H1 (cell line): ENCODE measurements at regions not wholly inside any gene's neighbourhood (a gene's known extent, or its start where the extent isn't known, plus 50 kb on each side); places are given as distances from the start of the nearest gene placed in this dataset.

Experiments
- CTCF ChIA-PET: fragments of 300-600 bp; sonication (Branson Sonifier 250); formaldehyde crosslinking; loops from one replicate; lab custom pipeline; 2021; ENCODE audit not compliant: partially characterized antibody; lab: Charles Lee
- POLR2A ChIA-PET: fragments of 300-600 bp; sonication (Branson Sonifier 250); formaldehyde crosslinking; loops from one replicate; lab custom pipeline; 2021; ENCODE audit warnings: inconsistent platforms; ENCODE audit not compliant: partially characterized antibody; lab: Charles Lee
- DNase-seq, 2 experiments: peaks; one replicate each; pipeline versions ENCODE4 v3.0.0 to v3.0.0-alpha.2; 2010 to 2022; ENCODE audit warnings: low spot score in 2 of 2, low read depth in 1 of 2, mixed read lengths in 1 of 2
- FAIRE-seq: peaks from 2 replicates; lab custom pipeline; 2011; peaks lifted over from hg19 to GRCh38; lab: Jason Lieb, UNC
- H2AFZ ChIP-seq: 2 replicates; pipeline ENCODE4 v1.8.1; 2012; ENCODE audit warnings: low read length, inconsistent platforms
- H2AK5ac ChIP-seq: 2 replicates; pipeline ENCODE4 v1.6.1; 2013; ENCODE audit warnings: low read depth, low read length
- H2BK120ac ChIP-seq: replicated peaks from 2 replicates; pipeline ENCODE3; 2013; ENCODE audit warnings: low read depth, low read length, inconsistent platforms
- H2BK12ac ChIP-seq: 2 replicates; pipeline ENCODE4 v1.6.1; 2013; ENCODE audit warnings: low read depth, low read length
- H2BK15ac ChIP-seq: 2 replicates; pipeline ENCODE4 v1.6.1; 2013; ENCODE audit warnings: low read length
- H2BK20ac ChIP-seq: 2 replicates; pipeline ENCODE4 v1.6.1; 2013; ENCODE audit warnings: low read length
- H2BK5ac ChIP-seq: 2 replicates; pipeline ENCODE4 v1.6.1; 2013; ENCODE audit warnings: low read depth, low read length
- H3K14ac ChIP-seq: 2 replicates; pipeline ENCODE4 v1.6.1; 2013; ENCODE audit warnings: inconsistent platforms; ENCODE audit not compliant: insufficient read length
- H3K18ac ChIP-seq: 2 replicates; pipeline ENCODE4 v1.6.1; 2013; ENCODE audit warnings: low read length; ENCODE audit errors: extremely low read depth
- H3K23ac ChIP-seq: 2 replicates; pipeline ENCODE4 v1.6.1; 2013; ENCODE audit warnings: inconsistent platforms; ENCODE audit not compliant: insufficient read length
- H3K23me2 ChIP-seq: 2 replicates; pipeline ENCODE4 v1.6.1; 2013; ENCODE audit warnings: low read depth, low read length
- H3K27ac ChIP-seq: 2 replicates; pipeline ENCODE4 v1.6.1; 2011; ENCODE audit warnings: low read depth, low read length, inconsistent platforms
- H3K27me3 ChIP-seq, 4 experiments: replicated peaks in 1 of 4; 1 replicate in 1 of 4; 2 replicates in 3 of 4; pipeline versions ENCODE4 v1.6.1 to v1.8.1; 2011 to 2013; ENCODE audit warnings: low read length in 3 of 4, mild to moderate bottlenecking in 3 of 4, inconsistent platforms in 2 of 4, mixed read lengths in 2 of 4, moderate library complexity in 1 of 4; ENCODE audit not compliant: control insufficient read depth in 3 of 4, insufficient read depth in 3 of 4; ENCODE audit errors: extremely low read depth in 1 of 4
- H3K36me3 ChIP-seq, 4 experiments: 2 replicates each; pipeline versions ENCODE4 v1.6.1 to v1.8.1; 2011 to 2013; ENCODE audit warnings: mild to moderate bottlenecking in 4 of 4, low read length in 3 of 4, moderate library complexity in 2 of 4, control low read depth in 1 of 4, inconsistent platforms in 1 of 4; ENCODE audit not compliant: insufficient read depth in 4 of 4, control insufficient read depth in 2 of 4
- H3K4ac ChIP-seq: replicated peaks from 2 replicates; pipeline ENCODE3; 2013; ENCODE audit warnings: low read length, low read depth, mixed read lengths, inconsistent platforms; ENCODE audit not compliant: insufficient read length
- H3K4me1 ChIP-seq, 4 experiments: replicated peaks in 1 of 4; 1 replicate in 1 of 4; 2 replicates in 3 of 4; pipeline versions ENCODE4 v1.6.1 to v1.8.1; 2011 to 2013; ENCODE audit warnings: low read length in 3 of 4, inconsistent platforms in 2 of 4, mixed read lengths in 1 of 4; ENCODE audit not compliant: insufficient read depth in 4 of 4, control insufficient read depth in 3 of 4
- H3K4me2 ChIP-seq, 2 experiments: 2 replicates each; pipeline versions ENCODE4 v1.6.1 to v1.8.1; 2011 to 2013; ENCODE audit warnings: low read depth in 2 of 2, low read length in 2 of 2, control low read depth in 1 of 2, inconsistent platforms in 1 of 2, mild to moderate bottlenecking in 1 of 2; ENCODE audit not compliant: insufficient read depth in 1 of 2
- H3K4me3 ChIP-seq, 4 experiments: fragments of 200-600, 300-600 bp in 1 of 4; sonication (generic), shearing (Covaris generic), sonication (Bioruptor Twin) in 1 of 4; 2 replicates each; pipeline versions ENCODE4 v1.5.1 to v1.8.1; 2011 to 2016; ENCODE audit warnings: low read length in 4 of 4, low read depth in 3 of 4, control low read depth in 2 of 4, inconsistent platforms in 2 of 4, mild to moderate bottlenecking in 2 of 4, mixed read lengths in 1 of 4, moderate library complexity in 1 of 4; ENCODE audit not compliant: insufficient read depth in 2 of 4; ENCODE audit errors: extremely low read depth in 1 of 4
- H3K56ac ChIP-seq: replicated peaks from 2 replicates; pipeline ENCODE3; 2013; ENCODE audit warnings: low read depth, mild to moderate bottlenecking, mixed read lengths, low read length, inconsistent platforms; ENCODE audit not compliant: insufficient read length
- H3K79me1 ChIP-seq: 2 replicates; pipeline ENCODE4 v1.6.1; 2013; ENCODE audit warnings: low read depth, low read length, control low read depth
- H3K79me2 ChIP-seq, 2 experiments: 2 replicates each; pipeline versions ENCODE4 v1.6.1 to v1.8.1; 2012 to 2013; ENCODE audit warnings: low read length in 2 of 2, mild to moderate bottlenecking in 2 of 2, inconsistent platforms in 1 of 2; ENCODE audit not compliant: insufficient read depth in 2 of 2, control insufficient read depth in 1 of 2
- H3K9ac ChIP-seq, 4 experiments: replicated peaks in 1 of 4; 1 replicate in 1 of 4; 2 replicates in 3 of 4; pipeline versions ENCODE4 v1.6.1 to v1.8.1; 2011 to 2013; ENCODE audit warnings: low read depth in 3 of 4, low read length in 3 of 4, control low read depth in 2 of 4, mild to moderate bottlenecking in 2 of 4, moderate library complexity in 2 of 4, inconsistent platforms in 1 of 4; ENCODE audit errors: extremely low read depth in 1 of 4
- H3K9me3 ChIP-seq, 2 experiments: 2 replicates each; pipeline versions ENCODE4 v1.6.1 to v1.8.1; 2012 to 2013; ENCODE audit warnings: mild to moderate bottlenecking in 2 of 2, moderate library complexity in 2 of 2, control low read depth in 1 of 2, inconsistent platforms in 1 of 2, low read depth in 1 of 2, low read length in 1 of 2, mixed read lengths in 1 of 2; ENCODE audit not compliant: insufficient read depth in 2 of 2
- H4K20me1 ChIP-seq, 2 experiments: replicated peaks in 1 of 2; 2 replicates each; pipeline versions ENCODE3 to v1.8.1; 2011 to 2013; ENCODE audit warnings: inconsistent platforms in 2 of 2, low read length in 2 of 2, mild to moderate bottlenecking in 1 of 2; ENCODE audit not compliant: insufficient read depth in 2 of 2, control insufficient read depth in 1 of 2
- H4K5ac ChIP-seq: 2 replicates; pipeline ENCODE4 v1.6.1; 2013; ENCODE audit warnings: low read length, low read depth, mixed read lengths, inconsistent platforms; ENCODE audit not compliant: insufficient read length
- H4K8ac ChIP-seq: 2 replicates; pipeline ENCODE4 v1.8.0; 2013; ENCODE audit warnings: mild to moderate bottlenecking, moderate library complexity, low read length, inconsistent platforms; ENCODE audit not compliant: insufficient read depth; ENCODE audit errors: extremely low read depth
- H4K91ac ChIP-seq: replicated peaks from 2 replicates; pipeline ENCODE3; 2013; ENCODE audit warnings: low read length, mixed read lengths, inconsistent platforms; ENCODE audit not compliant: insufficient read length
- ASH2L ChIP-seq: fragments of 200-600, 300-600 bp; sonication (generic); IDR thresholded peaks from one replicate; pipeline ENCODE4 v1.7.1; 2017; ENCODE audit warnings: low read length
- KDM1A ChIP-seq: fragments of 200-600, 300-600 bp; sonication (generic); IDR thresholded peaks from 2 replicates; pipeline ENCODE4 v1.7.1; 2016; ENCODE audit warnings: mild to moderate bottlenecking, low read length, borderline replicate concordance
- WGBS, 2 experiments: shearing (Covaris generic) in 1 of 2; methylation state at CpG; one replicate each; pipeline versions ENCODE4 v1.1.6 to v1.1.7; 2013 to 2015; ENCODE audit warnings: low lambda C conversion rate in 2 of 2, mixed read lengths in 2 of 2, inconsistent platforms in 1 of 2, low coverage in 1 of 2, missing lambda C conversion rate in 1 of 2; ENCODE audit not compliant: insufficient replicate concordance in 2 of 2, insufficient coverage in 1 of 2, insufficient read length in 1 of 2; ENCODE audit errors: extremely low coverage in 1 of 2, missing lambda C conversion rate in 1 of 2; 5-methylcytosine and 5-hydroxymethylcytosine counted together

- no peak overlapping the region for H2BK5ac ChIP-seq
- no peak overlapping the region for H3K4me3 ChIP-seq
- 89% methylated on average over 6 of the region's 6 CpGs; no CpG with 5 or more reads in 1 of the 2 experiments for WGBS, 2 experiments
- H2BK20ac ChIP-seq: no peak overlapping the region
- no peaks in the 10 kb centered on the region for H3K23me2 ChIP-seq
- H3K9me3 ChIP-seq: no peaks in the 10 kb centered on the region
- peaks cover 0 to 3% (median 0%) of the 10 kb centered on the region in 4 experiments; a peak in 1 of 7 replicates for H3K4me1 ChIP-seq
- no peaks in the 10 kb centered on the region for H3K79me2 ChIP-seq
- H4K8ac ChIP-seq: no peak overlapping the region
- no peak overlapping the region for H3K4ac ChIP-seq
- DNase-seq (no peak), FAIRE-seq (no peak)
- no peaks in the 10 kb centered on the region for H3K27me3 ChIP-seq
- no peaks in the 10 kb centered on the region for H4K20me1 ChIP-seq
- H3K56ac ChIP-seq: no peak overlapping the region
- no peaks in the 10 kb centered on the region for H3K79me1 ChIP-seq
- no peak overlapping the region for H3K14ac ChIP-seq
- no peak overlapping the region for H4K5ac ChIP-seq
- ChIA-PET POLR2A (interaction anchor here (0.7 kb wide), 1 partner anchor 470 kb away, joined by 3 read pairs; no protein-coding TSS in a partner anchor), CTCF (interaction anchor here (0.7 to 2.1 kb wide), 4 partner anchors 9 to 239 kb away, joined by 3 to 6 read pairs (median 4); no protein-coding TSS in a partner anchor)
- H3K9ac ChIP-seq: no peak overlapping the region
- H3K23ac ChIP-seq: no peak overlapping the region
- H4K91ac ChIP-seq: no peak overlapping the region
- H3K27ac ChIP-seq: no peak overlapping the region
- H3K36me3 ChIP-seq: no peaks in the 10 kb centered on the region
- no peak overlapping the region for H2BK120ac ChIP-seq
- no peak overlapping the region for H2AK5ac ChIP-seq
- no peak overlapping the region for H3K4me2 ChIP-seq
- no peak overlapping the region for H2BK15ac ChIP-seq
- H2AFZ ChIP-seq: no peak overlapping the region
- H3K18ac ChIP-seq: no peak overlapping the region
- no peak overlapping the region for H2BK12ac ChIP-seq
- TF ChIP-seq ASH2L: no peak
- TF ChIP-seq KDM1A: peak; percentile 18; the same call in 1 of the 2 replicates
Observed at GRCh38 chr1:11399250-11399649, 79.7 kb upstream of the DISP3 start.
